GM23338 (cell line): ENCODE measurements at regions not wholly inside any gene's neighbourhood (a gene's known extent, or its start where the extent isn't known, plus 50 kb on each side); places are given as distances from the start of the nearest gene placed in this dataset.

Source experiments
- ATAC-seq: fragments of 200-7000 bp; cut with Tn5 transposase; 3 replicates; pipeline ENCODE4 v1.9.1; 2020
- DNase-seq: peaks from one replicate; pipeline ENCODE4 v3.0.0-alpha.2; 2015; ENCODE audit warnings: low spot score
- H2AFZ ChIP-seq: fragments of 200-600 bp; sonication (generic); 2 replicates; pipeline ENCODE4 v1.8.0; 2016; ENCODE audit warnings: antibody characterized with exemption, mild to moderate bottlenecking, moderate library complexity
- H3F3A ChIP-seq: fragments of 200-600 bp; sonication (generic); replicated peaks from 2 replicates; pipeline ENCODE4 v1.8.0; 2017; ENCODE audit warnings: antibody characterized with exemption, mixed run types, low read depth
- H3K27ac ChIP-seq: fragments of 200-600 bp; sonication (generic); 2 replicates; pipeline ENCODE4 v1.6.1; 2016; ENCODE audit warnings: low read depth
- H3K27me3 ChIP-seq: fragments of 200-600 bp; sonication (generic); 2 replicates; pipeline ENCODE4 v1.8.0; 2016; ENCODE audit warnings: mild to moderate bottlenecking, mixed run types, moderate library complexity; ENCODE audit not compliant: insufficient read depth
- H3K36me3 ChIP-seq: fragments of 200-600 bp; sonication (generic); 2 replicates; pipeline ENCODE4 v1.8.0; 2016; ENCODE audit warnings: mild to moderate bottlenecking; ENCODE audit not compliant: insufficient read depth
- H3K4me1 ChIP-seq: fragments of 200-600 bp; sonication (generic); 2 replicates; pipeline ENCODE4 v1.8.0; 2016; ENCODE audit warnings: mild to moderate bottlenecking, moderate library complexity; ENCODE audit not compliant: insufficient read depth
- H3K4me2 ChIP-seq: fragments of 200-600 bp; sonication (generic); 2 replicates; pipeline ENCODE4 v1.7.1; 2017; ENCODE audit warnings: mixed run types
- H3K4me3 ChIP-seq: fragments of 200-600 bp; sonication (generic); 2 replicates; pipeline ENCODE4 v1.6.1; 2016; ENCODE audit warnings: mixed run types
- H3K79me2 ChIP-seq: fragments of 200-600 bp; sonication (generic); replicated peaks from 2 replicates; pipeline ENCODE4 v1.8.0; 2017; ENCODE audit warnings: mild to moderate bottlenecking; ENCODE audit not compliant: insufficient read depth
- H3K9me2 ChIP-seq: fragments of 200-600 bp; sonication (generic); 2 replicates; pipeline ENCODE4 v1.8.0; 2017; ENCODE audit not compliant: insufficient read depth
- H4K20me1 ChIP-seq: fragments of 200-600 bp; sonication (generic); replicated peaks from 2 replicates; pipeline ENCODE4 v1.8.0; 2017; ENCODE audit warnings: mild to moderate bottlenecking; ENCODE audit not compliant: insufficient read depth
- H3K27ac Mint-ChIP-seq: 2 replicates; pipeline ENCODE4 v1.8.0; 2020; ENCODE audit warnings: inconsistent platforms, mild to moderate bottlenecking, moderate library complexity, mixed read lengths
- H3K27me3 Mint-ChIP-seq: 3 replicates; pipeline ENCODE4 v1.8.0; 2022; ENCODE audit warnings: low read depth, mild to moderate bottlenecking, moderate library complexity, mixed read lengths, inconsistent platforms; ENCODE audit not compliant: insufficient read depth, poor library complexity
- H3K36me3 Mint-ChIP-seq: 3 replicates; pipeline ENCODE4 v1.8.0; 2021; ENCODE audit warnings: low read depth, mild to moderate bottlenecking, inconsistent platforms, moderate library complexity, mixed read lengths
- H3K4me1 Mint-ChIP-seq: 3 replicates; pipeline ENCODE4 v1.8.0; 2020; ENCODE audit warnings: mild to moderate bottlenecking, inconsistent platforms, mixed read lengths
- H3K4me3 Mint-ChIP-seq: 3 replicates; pipeline ENCODE4 v1.8.0; 2021; ENCODE audit warnings: moderate library complexity, mild to moderate bottlenecking, inconsistent platforms, mixed read lengths
- H3K9me3 Mint-ChIP-seq: 3 replicates; pipeline ENCODE4 v1.8.0; 2020; ENCODE audit warnings: moderate library complexity, mild to moderate bottlenecking, inconsistent platforms, mixed read lengths
- EZH2phosphoT487 ChIP-seq: fragments of 200-600 bp; sonication (generic); IDR thresholded peaks from one replicate; pipeline ENCODE4 v1.8.1; 2018; ENCODE audit warnings: antibody characterized with exemption; ENCODE audit not compliant: unreplicated experiment
- JUNB ChIP-seq: IDR thresholded peaks from one replicate; pipeline ENCODE4 v1.6.1; 2016; ENCODE audit warnings: antibody characterized with exemption; ENCODE audit not compliant: unreplicated experiment
- ZNF331 ChIP-seq: fragments of 250-450 bp; sonication (Bioruptor Pico); IDR thresholded peaks from 2 replicates; pipeline ENCODE4 v1.5.0; 2020; ENCODE audit warnings: low read depth, mild to moderate bottlenecking, moderate library complexity
- TF ChIP-seq, protein P1 (sequence below): IDR thresholded peaks from one replicate; pipeline ENCODE4 v1.6.1; 2018; ENCODE audit warnings: antibody characterized with exemption; ENCODE audit not compliant: unreplicated experiment
- TF ChIP-seq, protein P2 (sequence below): fragments of 250-450 bp; sonication (Bioruptor Pico); IDR thresholded peaks from 2 replicates; pipeline ENCODE4 v1.5.0; 2020; ENCODE audit warnings: mild to moderate bottlenecking, moderate library complexity

DNA sequence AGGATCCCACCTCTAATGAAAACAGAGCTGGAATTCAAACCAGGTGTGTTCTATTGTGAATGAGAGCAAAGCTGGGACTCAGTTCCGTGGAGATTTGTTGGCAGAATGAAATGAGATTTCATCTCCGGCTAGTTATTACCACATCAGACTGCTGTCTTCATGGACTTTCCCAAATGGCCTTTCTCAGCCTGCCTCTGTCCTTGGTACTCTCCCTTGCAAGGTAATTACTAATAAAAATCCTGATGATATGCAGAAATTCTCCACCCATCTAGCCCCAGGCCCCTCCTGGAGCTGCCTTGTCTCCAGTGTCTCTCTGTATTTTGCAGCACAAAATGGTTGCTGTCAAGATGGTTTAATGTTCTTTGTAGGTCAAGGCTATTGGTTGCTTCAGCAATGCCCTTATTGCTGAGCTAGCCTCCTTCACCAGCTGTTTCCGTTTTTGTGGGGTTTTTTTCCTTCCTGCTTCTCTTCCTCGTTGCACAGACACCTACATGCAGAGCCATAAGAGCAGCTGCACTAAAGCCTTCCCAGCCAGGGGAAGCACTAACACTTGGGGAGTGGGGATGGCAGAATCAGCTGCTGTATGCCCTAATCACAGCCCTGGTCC lies 185.0 kb upstream of the GHITM start:
- Mint-ChIP-seq H3K36me3 (no peaks in the 10 kb centered on the region), H3K4me1 (peaks cover 56% of the 10 kb centered on the region), H3K27me3 (peaks cover 9% of the 10 kb centered on the region), H3K27ac (no peak overlapping the region), H3K4me3 (no peak overlapping the region), H3K9me3 (no peaks in the 10 kb centered on the region; the same call in 2 of the 3 replicates)
- H3K36me3 ChIP-seq = no peaks in the 10 kb centered on the region
- H3K4me1 ChIP-seq = peaks cover 58% of the 10 kb centered on the region
- H3K79me2 ChIP-seq = no peaks in the 10 kb centered on the region
- 0 out of 2 replicates have a peak overlapping the region, but pooled peaks have one; percentile 45 for H3K4me2 ChIP-seq
- H4K20me1 ChIP-seq = no peaks in the 10 kb centered on the region
- peaks cover 2% of the 10 kb centered on the region; the same call in 1 of the 2 replicates for H3K9me2 ChIP-seq
- DNase-seq = no peak
- no peak overlapping the region for H2AFZ ChIP-seq
- no peak overlapping the region for H3K27ac ChIP-seq
- no peak for ATAC-seq
- H3K27me3 ChIP-seq = no peaks in the 10 kb centered on the region
- H3K4me3 ChIP-seq = no peak overlapping the region
- no peaks in the 10 kb centered on the region for H3F3A ChIP-seq
- TF ChIP-seq, protein P1, sequence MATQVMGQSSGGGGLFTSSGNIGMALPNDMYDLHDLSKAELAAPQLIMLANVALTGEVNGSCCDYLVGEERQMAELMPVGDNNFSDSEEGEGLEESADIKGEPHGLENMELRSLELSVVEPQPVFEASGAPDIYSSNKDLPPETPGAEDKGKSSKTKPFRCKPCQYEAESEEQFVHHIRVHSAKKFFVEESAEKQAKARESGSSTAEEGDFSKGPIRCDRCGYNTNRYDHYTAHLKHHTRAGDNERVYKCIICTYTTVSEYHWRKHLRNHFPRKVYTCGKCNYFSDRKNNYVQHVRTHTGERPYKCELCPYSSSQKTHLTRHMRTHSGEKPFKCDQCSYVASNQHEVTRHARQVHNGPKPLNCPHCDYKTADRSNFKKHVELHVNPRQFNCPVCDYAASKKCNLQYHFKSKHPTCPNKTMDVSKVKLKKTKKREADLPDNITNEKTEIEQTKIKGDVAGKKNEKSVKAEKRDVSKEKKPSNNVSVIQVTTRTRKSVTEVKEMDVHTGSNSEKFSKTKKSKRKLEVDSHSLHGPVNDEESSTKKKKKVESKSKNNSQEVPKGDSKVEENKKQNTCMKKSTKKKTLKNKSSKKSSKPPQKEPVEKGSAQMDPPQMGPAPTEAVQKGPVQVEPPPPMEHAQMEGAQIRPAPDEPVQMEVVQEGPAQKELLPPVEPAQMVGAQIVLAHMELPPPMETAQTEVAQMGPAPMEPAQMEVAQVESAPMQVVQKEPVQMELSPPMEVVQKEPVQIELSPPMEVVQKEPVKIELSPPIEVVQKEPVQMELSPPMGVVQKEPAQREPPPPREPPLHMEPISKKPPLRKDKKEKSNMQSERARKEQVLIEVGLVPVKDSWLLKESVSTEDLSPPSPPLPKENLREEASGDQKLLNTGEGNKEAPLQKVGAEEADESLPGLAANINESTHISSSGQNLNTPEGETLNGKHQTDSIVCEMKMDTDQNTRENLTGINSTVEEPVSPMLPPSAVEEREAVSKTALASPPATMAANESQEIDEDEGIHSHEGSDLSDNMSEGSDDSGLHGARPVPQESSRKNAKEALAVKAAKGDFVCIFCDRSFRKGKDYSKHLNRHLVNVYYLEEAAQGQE = peak; percentile 59
- TF ChIP-seq EZH2phosphoT487 = no peak

DNA sequence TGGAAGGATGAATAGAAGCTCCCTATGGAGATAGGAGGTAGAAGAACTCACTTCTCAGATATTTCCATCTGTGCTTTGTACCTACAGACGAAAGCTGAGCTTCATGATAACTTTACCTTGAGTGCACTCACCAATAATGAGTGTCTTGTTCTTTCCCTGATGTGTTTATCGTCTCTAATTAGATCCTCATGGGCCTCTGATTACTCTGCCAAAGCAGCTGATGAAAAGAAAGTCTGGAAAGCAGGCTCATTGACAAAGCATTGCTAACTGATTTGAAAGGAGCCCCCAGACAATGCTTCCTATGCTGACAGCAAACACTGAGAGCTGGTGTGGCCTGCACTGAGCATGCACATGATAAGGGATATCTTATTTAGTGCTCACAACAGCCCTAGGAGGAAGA lies 183.9 kb upstream of the GHITM start:
- Mint-ChIP-seq H3K4me1 (peaks cover 49% of the 10 kb centered on the region), H3K27ac (no peak overlapping the region), H3K9me3 (no peaks in the 10 kb centered on the region; the same call in 2 of the 3 replicates), H3K36me3 (no peaks in the 10 kb centered on the region), H3K27me3 (peaks cover 5% of the 10 kb centered on the region), H3K4me3 (no peak overlapping the region)
- Histone ChIP-seq H3K4me2 (no peak overlapping the region), H3K27ac (no peak overlapping the region), H3K27me3 (no peaks in the 10 kb centered on the region), H3K36me3 (no peaks in the 10 kb centered on the region), H3K4me3 (no peak overlapping the region), H3K4me1 (peaks cover 53% of the 10 kb centered on the region), H3F3A (no peaks in the 10 kb centered on the region), H4K20me1 (no peaks in the 10 kb centered on the region), H3K79me2 (no peaks in the 10 kb centered on the region), H2AFZ (no peak overlapping the region), H3K9me2 (peaks cover 2% of the 10 kb centered on the region; the same call in 1 of the 2 replicates)
- ATAC-seq = no peak
- DNase-seq = no peak
- TF ChIP-seq JUNB (no peak), ZNF331 (no peak)
- TF ChIP-seq, protein P2, sequence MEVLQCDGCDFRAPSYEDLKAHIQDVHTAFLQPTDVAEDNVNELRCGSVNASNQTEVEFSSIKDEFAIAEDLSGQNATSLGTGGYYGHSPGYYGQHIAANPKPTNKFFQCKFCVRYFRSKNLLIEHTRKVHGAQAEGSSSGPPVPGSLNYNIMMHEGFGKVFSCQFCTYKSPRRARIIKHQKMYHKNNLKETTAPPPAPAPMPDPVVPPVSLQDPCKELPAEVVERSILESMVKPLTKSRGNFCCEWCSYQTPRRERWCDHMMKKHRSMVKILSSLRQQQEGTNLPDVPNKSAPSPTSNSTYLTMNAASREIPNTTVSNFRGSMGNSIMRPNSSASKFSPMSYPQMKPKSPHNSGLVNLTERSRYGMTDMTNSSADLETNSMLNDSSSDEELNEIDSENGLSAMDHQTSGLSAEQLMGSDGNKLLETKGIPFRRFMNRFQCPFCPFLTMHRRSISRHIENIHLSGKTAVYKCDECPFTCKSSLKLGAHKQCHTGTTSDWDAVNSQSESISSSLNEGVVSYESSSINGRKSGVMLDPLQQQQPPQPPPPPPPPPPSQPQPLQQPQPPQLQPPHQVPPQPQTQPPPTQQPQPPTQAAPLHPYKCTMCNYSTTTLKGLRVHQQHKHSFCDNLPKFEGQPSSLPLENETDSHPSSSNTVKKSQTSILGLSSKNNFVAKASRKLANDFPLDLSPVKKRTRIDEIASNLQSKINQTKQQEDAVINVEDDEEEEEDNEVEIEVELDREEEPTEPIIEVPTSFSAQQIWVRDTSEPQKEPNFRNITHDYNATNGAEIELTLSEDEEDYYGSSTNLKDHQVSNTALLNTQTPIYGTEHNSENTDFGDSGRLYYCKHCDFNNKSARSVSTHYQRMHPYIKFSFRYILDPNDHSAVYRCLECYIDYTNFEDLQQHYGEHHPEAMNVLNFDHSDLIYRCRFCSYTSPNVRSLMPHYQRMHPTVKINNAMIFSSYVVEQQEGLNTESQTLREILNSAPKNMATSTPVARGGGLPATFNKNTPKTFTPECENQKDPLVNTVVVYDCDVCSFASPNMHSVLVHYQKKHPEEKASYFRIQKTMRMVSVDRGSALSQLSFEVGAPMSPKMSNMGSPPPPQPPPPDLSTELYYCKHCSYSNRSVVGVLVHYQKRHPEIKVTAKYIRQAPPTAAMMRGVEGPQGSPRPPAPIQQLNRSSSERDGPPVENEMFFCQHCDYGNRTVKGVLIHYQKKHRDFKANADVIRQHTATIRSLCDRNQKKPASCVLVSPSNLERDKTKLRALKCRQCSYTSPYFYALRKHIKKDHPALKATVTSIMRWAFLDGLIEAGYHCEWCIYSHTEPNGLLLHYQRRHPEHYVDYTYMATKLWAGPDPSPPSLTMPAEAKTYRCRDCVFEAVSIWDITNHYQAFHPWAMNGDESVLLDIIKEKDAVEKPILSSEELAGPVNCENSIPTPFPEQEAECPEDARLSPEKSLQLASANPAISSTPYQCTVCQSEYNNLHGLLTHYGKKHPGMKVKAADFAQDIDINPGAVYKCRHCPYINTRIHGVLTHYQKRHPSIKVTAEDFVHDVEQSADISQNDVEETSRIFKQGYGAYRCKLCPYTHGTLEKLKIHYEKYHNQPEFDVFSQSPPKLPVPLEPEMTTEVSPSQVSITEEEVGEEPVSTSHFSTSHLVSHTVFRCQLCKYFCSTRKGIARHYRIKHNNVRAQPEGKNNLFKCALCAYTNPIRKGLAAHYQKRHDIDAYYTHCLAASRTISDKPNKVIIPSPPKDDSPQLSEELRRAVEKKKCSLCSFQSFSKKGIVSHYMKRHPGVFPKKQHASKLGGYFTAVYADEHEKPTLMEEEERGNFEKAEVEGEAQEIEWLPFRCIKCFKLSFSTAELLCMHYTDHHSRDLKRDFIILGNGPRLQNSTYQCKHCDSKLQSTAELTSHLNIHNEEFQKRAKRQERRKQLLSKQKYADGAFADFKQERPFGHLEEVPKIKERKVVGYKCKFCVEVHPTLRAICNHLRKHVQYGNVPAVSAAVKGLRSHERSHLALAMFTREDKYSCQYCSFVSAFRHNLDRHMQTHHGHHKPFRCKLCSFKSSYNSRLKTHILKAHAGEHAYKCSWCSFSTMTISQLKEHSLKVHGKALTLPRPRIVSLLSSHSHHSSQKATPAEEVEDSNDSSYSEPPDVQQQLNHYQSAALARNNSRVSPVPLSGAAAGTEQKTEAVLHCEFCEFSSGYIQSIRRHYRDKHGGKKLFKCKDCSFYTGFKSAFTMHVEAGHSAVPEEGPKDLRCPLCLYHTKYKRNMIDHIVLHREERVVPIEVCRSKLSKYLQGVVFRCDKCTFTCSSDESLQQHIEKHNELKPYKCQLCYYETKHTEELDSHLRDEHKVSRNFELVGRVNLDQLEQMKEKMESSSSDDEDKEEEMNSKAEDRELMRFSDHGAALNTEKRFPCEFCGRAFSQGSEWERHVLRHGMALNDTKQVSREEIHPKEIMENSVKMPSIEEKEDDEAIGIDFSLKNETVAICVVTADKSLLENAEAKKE (CRISPR knock-in tag) = no peak
- TF ChIP-seq, protein P1 = no peak
